IPS-18a (cell line): ENCODE measurements at regions not wholly inside any gene's neighbourhood (a gene's known extent, or its start where the extent isn't known, plus 50 kb on each side); places are given as distances from the start of the nearest gene placed in this dataset.

ENCODE experiments used
- H3K27ac ChIP-seq: one replicate; pipeline ENCODE4 v1.5.1; 2013; ENCODE audit warnings: low read length
- H3K27me3 ChIP-seq: one replicate; pipeline ENCODE4 v1.6.1; 2013; ENCODE audit warnings: mild to moderate bottlenecking, low read length; ENCODE audit not compliant: control insufficient read depth, insufficient read depth
- H3K36me3 ChIP-seq: one replicate; pipeline ENCODE4 v1.6.1; 2013; ENCODE audit warnings: low read depth, low read length; ENCODE audit not compliant: control insufficient read depth
- H3K4me1 ChIP-seq: one replicate; pipeline ENCODE4 v1.6.1; 2013; ENCODE audit warnings: low read depth, low read length; ENCODE audit not compliant: control insufficient read depth
- H3K4me3 ChIP-seq: one replicate; pipeline ENCODE4 v1.5.1; 2013; ENCODE audit warnings: low read length
- H3K9ac ChIP-seq: one replicate; pipeline ENCODE4 v1.6.1; 2013; ENCODE audit warnings: mild to moderate bottlenecking, low read length, moderate library complexity
- H3K9me3 ChIP-seq: one replicate; pipeline ENCODE4 v1.6.1; 2013; ENCODE audit warnings: low read depth, low read length; ENCODE audit not compliant: control insufficient read depth

GRCh38 chr15:61759639-61760038, 300.6 kb downstream of the VPS13C start:
- H3K36me3 ChIP-seq = no peaks in the 10 kb centered on the region
- no peaks in the 10 kb centered on the region for H3K27me3 ChIP-seq
- no peak overlapping the region for H3K27ac ChIP-seq
- no peak overlapping the region for H3K4me3 ChIP-seq
- no peaks in the 10 kb centered on the region for H3K9me3 ChIP-seq
- H3K9ac ChIP-seq = no peak overlapping the region
- no peaks in the 10 kb centered on the region for H3K4me1 ChIP-seq

- Histone ChIP-seq H3K27ac (no peak overlapping the region), H3K9ac (no peak overlapping the region), H3K9me3 (no peaks in the 10 kb centered on the region), H3K36me3 (no peaks in the 10 kb centered on the region), H3K4me1 (no peaks in the 10 kb centered on the region), H3K27me3 (no peaks in the 10 kb centered on the region), H3K4me3 (no peak overlapping the region)
These were observed 304.0 kb downstream of the VPS13C start for GRCh38 chr15:61756071-61756820.

GRCh38 chr15:61755467-61755866, 304.8 kb downstream of the VPS13C start:
- Histone ChIP-seq H3K36me3 (no peaks in the 10 kb centered on the region), H3K9me3 (no peaks in the 10 kb centered on the region), H3K4me3 (no peak overlapping the region)

GRCh38 chr15:61753018-61753710, 307.1 kb downstream of the VPS13C start:
- no peak overlapping the region for H3K4me3 ChIP-seq
- H3K9ac ChIP-seq = no peak overlapping the region
- H3K36me3 ChIP-seq = no peaks in the 10 kb centered on the region
- H3K9me3 ChIP-seq = no peaks in the 10 kb centered on the region
- H3K27me3 ChIP-seq = no peaks in the 10 kb centered on the region
- H3K27ac ChIP-seq = no peak overlapping the region
- H3K4me1 ChIP-seq = no peaks in the 10 kb centered on the region

More at GRCh38 chr15:61755467-61755866, 304.8 kb downstream of the VPS13C start:
- no peaks in the 10 kb centered on the region for H3K27me3 ChIP-seq
- H3K4me1 ChIP-seq = no peaks in the 10 kb centered on the region
- no peak overlapping the region for H3K9ac ChIP-seq
- no peak overlapping the region for H3K27ac ChIP-seq

GRCh38 chr15:61752001-61752400, 308.2 kb downstream of the VPS13C start:
- H3K27me3 ChIP-seq = no peaks in the 10 kb centered on the region
- no peak overlapping the region for H3K9ac ChIP-seq
- no peak overlapping the region for H3K27ac ChIP-seq
- no peaks in the 10 kb centered on the region for H3K36me3 ChIP-seq
- no peaks in the 10 kb centered on the region for H3K9me3 ChIP-seq
- no peaks in the 10 kb centered on the region for H3K4me1 ChIP-seq
- H3K4me3 ChIP-seq = no peak overlapping the region

- H3K4me3 ChIP-seq = no peak overlapping the region
These were observed 309.8 kb downstream of the VPS13C start for GRCh38 chr15:61750271-61751084.

GRCh38 chr15:61749169-61749568, 311.1 kb downstream of the VPS13C start:
- no peaks in the 10 kb centered on the region for H3K36me3 ChIP-seq
- H3K9ac ChIP-seq = no peak overlapping the region
- no peaks in the 10 kb centered on the region for H3K9me3 ChIP-seq
- H3K4me3 ChIP-seq = no peak overlapping the region
- no peaks in the 10 kb centered on the region for H3K4me1 ChIP-seq
- no peak overlapping the region for H3K27ac ChIP-seq
- no peaks in the 10 kb centered on the region for H3K27me3 ChIP-seq

More at GRCh38 chr15:61750271-61751084, 309.8 kb downstream of the VPS13C start:
- H3K27ac ChIP-seq = no peak overlapping the region
- no peaks in the 10 kb centered on the region for H3K9me3 ChIP-seq
- H3K9ac ChIP-seq = no peak overlapping the region
- H3K4me1 ChIP-seq = no peaks in the 10 kb centered on the region
- no peaks in the 10 kb centered on the region for H3K36me3 ChIP-seq
- H3K27me3 ChIP-seq = no peaks in the 10 kb centered on the region

GRCh38 chr15:61748529-61748928, 311.7 kb downstream of the VPS13C start:
- H3K9me3 ChIP-seq = no peaks in the 10 kb centered on the region
- no peak overlapping the region for H3K27ac ChIP-seq
- H3K4me3 ChIP-seq = no peak overlapping the region
- H3K4me1 ChIP-seq = no peaks in the 10 kb centered on the region
- no peaks in the 10 kb centered on the region for H3K27me3 ChIP-seq
- H3K36me3 ChIP-seq = no peaks in the 10 kb centered on the region
- no peak overlapping the region for H3K9ac ChIP-seq

- Histone ChIP-seq H3K4me3 (no peak overlapping the region), H3K9ac (no peak overlapping the region), H3K9me3 (no peaks in the 10 kb centered on the region), H3K4me1 (no peaks in the 10 kb centered on the region), H3K36me3 (no peaks in the 10 kb centered on the region), H3K27me3 (no peaks in the 10 kb centered on the region), H3K27ac (no peak overlapping the region)
These were observed 313.7 kb downstream of the VPS13C start for GRCh38 chr15:61746589-61746988.

GRCh38 chr15:61743345-61743909, 316.8 kb downstream of the VPS13C start:
- Histone ChIP-seq H3K4me3 (no peak overlapping the region), H3K36me3 (no peaks in the 10 kb centered on the region), H3K9me3 (no peaks in the 10 kb centered on the region), H3K4me1 (no peaks in the 10 kb centered on the region), H3K27me3 (no peaks in the 10 kb centered on the region), H3K9ac (no peak overlapping the region), H3K27ac (no peak overlapping the region)

GRCh38 chr15:61742591-61742990, 317.7 kb downstream of the VPS13C start:
- no peaks in the 10 kb centered on the region for H3K9me3 ChIP-seq
- no peak overlapping the region for H3K27ac ChIP-seq
- H3K4me3 ChIP-seq = no peak overlapping the region
- no peaks in the 10 kb centered on the region for H3K4me1 ChIP-seq
- H3K9ac ChIP-seq = no peak overlapping the region
- no peaks in the 10 kb centered on the region for H3K27me3 ChIP-seq
- H3K36me3 ChIP-seq = no peaks in the 10 kb centered on the region
